CD4-positive, alpha-beta T cell treated with Interferon gamma for 1 hour (primary cell): ENCODE measurements at regions not wholly inside any gene's neighbourhood (a gene's known extent, or its start where the extent isn't known, plus 50 kb on each side); places are given as distances from the start of the nearest gene placed in this dataset.
"Not testable (repeated sequence)": the region's sequence is repeated elsewhere in the genome, so short reads cannot be mapped to it uniquely, and the experiment has no call there.

Source experiments
- DNase-seq: peaks from one replicate; pipeline ENCODE4 v3.0.0-alpha.2; 2020

DNA sequence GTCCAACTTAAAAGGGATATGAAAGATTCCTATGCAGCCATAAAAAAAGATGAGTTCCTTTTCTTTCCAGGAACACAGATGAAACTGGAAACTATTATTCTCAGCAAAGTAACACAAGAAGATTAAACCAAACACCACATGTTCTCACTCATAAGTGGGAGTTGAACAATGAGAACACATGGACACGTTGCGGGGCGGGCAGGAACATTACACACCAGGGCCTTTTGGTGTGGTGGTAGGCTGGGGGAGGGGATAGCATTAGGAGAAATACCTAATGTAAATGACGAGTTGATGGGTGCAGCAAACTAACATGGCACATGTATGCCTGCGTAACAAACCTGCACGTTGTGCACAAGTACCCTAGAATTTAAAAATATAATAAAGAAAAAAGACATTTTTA, 516.1 kb downstream of the LRRC70 start:
- DNase-seq: no peak

DNA sequence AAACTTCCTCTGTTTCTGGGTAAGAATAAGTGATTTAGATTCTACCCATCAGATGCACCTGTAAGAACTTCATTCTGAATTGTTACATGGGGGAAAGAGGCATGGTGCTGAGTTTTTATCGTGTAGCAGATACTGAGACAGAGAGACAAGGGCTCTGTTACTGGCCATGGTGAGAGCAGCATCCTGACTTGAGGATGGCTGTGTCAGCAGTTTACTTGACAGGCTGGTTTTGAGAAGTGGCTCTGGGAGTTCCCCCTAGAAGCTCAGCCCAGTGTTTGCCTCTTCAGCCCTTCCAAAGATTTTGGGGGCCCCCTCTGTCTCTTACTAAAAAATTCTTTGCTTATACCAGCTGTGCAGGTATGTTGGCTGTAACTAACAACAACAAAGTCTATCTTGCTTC, 510.5 kb downstream of the LRRC70 start:
- no peak for DNase-seq

- DNase-seq: no peak
Observed at GRCh38 chr5:63085561-63085960, 506.9 kb downstream of the LRRC70 start.

DNA sequence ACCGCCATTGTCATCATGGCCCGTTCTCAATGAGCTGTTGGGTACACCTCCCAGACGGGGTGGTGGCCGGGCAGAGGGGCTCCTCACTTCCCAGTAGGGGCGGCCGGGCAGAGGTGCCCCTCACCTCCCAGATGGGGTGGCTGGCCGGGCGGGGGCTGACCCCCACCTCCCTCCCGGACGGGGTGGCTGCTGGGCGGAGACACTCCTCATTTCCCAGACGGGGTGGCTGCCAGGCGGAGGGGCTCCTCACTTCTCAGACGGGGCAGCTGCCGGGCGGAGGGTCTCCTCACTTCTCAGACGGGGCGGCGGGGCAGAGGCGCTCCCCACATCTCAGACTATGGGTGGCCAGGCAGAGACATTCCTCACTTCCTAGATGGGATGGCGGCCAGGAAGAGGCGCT, 505.1 kb downstream of the LRRC70 start:
- not testable (repeated sequence) for DNase-seq

GRCh38 chr5:63081402-63081801, 502.8 kb downstream of the LRRC70 start:
- DNase-seq: no peak

- no peak for DNase-seq
Observed at GRCh38 chr5:63070001-63070400, 491.4 kb downstream of the LRRC70 start.

GRCh38 chr5:63055421-63055820, 476.8 kb downstream of the LRRC70 start:
- DNase-seq: no peak

DNA sequence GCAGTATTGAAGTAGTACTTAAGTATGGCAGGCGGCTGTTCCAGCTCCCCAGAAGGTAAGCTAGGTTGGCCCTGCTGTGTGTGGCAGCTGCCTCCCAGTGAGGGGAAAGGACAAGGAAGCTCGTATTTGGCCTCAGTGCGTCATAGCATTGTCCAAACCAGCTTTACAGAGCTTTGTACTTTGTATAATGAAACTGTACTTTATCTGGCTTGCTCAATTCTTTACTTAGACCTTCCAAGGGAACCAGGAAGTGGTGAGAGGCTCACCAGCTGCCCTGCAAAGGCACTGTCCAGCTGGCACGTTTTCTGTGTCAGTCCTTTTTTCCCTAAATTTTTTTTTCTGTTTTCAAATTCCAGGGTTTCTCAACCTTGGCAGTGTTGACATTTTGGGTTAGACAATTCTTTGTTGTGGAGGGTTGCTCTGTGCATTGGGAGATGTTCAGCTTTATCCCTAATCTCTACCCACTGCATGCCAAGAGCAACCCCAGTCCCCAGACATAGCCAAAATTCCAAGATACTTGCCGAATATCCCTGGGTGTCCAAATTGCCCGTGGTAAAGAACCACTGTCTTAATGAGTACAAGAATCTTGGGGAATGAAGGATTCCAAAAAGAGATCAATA, 474.5 kb downstream of the LRRC70 start:
- DNase-seq: no peak

DNA sequence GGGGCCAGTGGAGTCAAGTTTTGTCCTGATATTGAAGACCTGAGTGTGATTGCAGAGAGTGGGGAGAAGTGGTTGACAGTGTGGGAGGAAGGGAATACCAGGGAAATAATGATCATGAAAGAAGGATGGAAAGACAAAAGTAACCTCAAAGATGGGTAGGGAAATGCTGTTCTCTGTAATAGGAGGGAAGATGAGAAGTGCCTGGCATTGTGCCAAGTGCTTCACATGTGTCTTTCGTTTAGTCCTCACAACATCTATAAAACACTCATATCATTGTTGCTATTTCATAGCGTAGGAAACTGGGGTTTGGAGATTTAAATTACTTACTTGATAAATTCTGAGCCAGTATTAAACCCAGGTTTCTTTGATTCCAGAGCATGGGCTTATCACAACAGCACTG, 472.3 kb downstream of the LRRC70 start:
- DNase-seq: no peak

DNA sequence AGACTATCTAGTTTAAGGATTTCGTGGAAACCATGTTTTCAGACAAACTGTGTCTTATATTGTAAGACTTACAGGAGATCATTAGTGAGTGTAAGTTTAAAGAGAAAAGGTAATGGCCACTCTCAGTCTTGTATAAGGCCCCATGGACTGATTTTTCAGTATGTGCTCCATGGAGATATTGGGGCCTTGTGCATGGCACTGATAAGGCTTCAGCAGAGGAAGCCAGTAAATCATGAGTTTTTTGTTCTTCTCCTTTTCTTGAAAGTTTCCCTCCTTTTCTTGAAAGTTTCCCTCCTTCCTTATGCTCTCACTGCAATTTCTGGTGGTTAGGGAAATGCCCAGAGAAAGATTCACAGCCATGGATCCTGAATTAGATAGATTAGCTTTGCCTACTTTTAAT, 471.3 kb downstream of the LRRC70 start:
- DNase-seq: no peak

- no peak for DNase-seq
Observed at GRCh38 chr5:63043792-63044191, 465.2 kb downstream of the LRRC70 start.

DNA sequence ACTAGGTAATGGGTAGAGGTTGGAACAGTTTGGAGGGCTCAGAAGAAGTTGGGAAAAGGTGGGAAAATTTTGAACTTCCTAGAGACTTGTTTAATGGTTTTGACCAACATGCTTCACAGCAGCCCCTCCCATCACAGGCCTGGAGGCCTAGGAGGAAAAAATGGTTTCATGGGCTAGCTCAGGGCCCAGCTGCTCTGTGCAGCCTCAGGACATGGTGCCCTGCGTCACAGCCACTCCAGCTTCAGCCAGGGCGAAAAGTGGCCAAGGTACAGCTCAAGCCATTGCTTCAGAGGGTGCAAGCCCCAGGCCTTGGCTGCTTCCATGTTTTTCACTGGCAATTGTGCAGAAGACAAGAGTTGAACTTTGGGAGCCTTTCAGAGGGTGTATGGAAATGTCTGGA, 453.7 kb downstream of the LRRC70 start:
- DNase-seq: no peak

GRCh38 chr5:63029891-63030290, 451.3 kb downstream of the LRRC70 start:
- no peak for DNase-seq

- no peak for DNase-seq
Observed at GRCh38 chr5:63025679-63026078, 447.1 kb downstream of the LRRC70 start.

DNA sequence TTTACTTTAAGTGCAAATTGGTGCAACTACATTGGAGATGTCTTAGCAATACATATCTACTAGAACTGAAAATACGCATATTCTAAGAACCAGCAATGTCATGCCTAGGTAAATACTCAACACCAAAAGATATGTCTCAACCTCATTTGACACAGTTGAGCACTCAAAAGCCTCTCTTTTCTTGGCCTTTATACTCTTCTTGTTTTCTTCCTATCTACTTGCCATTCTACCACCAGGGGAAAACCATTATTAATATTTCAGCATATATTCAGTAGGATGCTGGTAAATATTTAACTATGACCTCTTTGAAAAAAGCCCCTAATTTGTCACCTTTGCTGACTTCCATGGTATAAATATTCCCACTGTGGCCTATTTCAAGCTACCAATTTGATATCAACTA, 443.8 kb downstream of the LRRC70 start:
- no peak for DNase-seq

DNA sequence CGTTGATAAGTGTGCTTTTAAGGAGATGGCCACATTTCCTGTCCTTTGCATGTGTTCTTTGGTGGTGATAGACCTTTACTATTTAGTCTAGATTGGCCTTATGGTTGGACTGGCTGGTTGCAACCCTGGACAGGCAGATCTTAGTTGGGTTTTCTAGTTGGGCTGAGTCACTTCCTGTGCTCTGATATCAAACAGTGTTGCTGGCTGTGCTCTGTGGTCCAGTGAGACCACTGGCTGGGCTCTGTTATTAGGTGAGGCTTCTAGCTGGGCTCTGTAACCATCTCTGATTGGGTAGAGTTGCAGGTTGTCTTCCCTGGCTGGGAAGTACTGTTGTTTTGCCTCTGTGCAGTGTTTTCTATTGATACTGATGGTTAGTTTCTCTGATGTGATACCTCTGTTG, 432.5 kb downstream of the LRRC70 start:
- DNase-seq: no peak

- no peak for DNase-seq
Observed at GRCh38 chr5:63008195-63008594, 429.6 kb downstream of the LRRC70 start.

DNA sequence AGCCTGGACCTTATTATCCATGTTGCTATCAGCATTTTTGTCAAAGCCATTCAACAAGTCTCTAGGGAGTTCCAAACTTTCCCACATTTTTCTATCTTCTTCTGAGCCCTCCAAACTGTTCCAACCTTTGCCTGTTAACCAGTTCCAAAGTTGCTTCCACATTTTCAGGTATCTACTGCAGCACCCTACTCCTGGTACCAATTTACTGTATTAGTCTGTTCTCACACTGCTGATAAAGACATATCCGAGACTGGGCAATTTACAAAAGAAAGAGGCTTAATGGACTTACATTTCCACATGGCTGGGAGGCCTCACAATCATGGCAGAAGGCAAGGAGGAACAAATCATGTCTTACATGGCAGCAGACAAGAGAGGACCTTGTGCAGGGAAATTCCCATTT, 416.2 kb downstream of the LRRC70 start:
- not testable (repeated sequence) for DNase-seq

DNA sequence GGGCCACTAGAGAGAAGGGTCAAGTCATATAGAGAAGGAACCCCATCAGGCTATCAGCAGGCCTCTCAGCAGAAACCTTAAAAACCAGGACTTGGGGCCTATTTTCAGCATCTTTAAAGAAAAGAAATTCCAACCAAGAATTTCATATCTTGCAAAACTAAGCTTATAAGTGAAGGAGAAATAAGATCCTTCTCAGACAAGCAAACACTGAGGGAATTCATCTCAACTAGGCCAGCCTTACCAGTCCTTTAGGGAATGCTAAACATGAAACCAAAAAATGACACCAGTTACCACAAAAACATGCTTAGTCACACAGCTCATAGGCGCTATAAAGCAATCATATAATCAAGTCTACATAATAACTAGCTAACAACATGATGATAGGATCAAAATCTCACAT, 407.1 kb downstream of the LRRC70 start:
- DNase-seq: no peak

DNA sequence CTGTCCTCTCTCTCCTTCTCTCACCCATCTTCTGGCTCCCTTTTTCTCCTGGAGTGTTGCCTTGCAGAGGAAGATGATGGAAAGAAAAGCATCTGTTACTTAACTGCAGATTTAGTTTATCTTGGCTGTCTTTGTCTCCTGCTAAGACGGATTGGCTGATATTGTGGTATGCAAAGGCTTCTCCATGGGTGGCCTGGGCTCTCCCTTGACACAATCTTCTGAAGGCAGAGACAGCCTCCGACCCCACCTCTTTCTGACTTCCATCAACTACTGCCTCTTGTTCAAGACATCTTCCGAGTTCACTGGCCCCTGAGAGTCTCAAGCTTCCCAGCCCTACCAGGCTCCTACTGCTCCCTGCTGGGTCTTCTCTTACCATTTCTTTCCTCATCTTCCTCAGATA, 403.7 kb downstream of the LRRC70 start:
- DNase-seq: no peak

- no peak for DNase-seq
Observed at GRCh38 chr5:62980884-62981283, 402.3 kb downstream of the LRRC70 start.

- DNase-seq: no peak
Observed at GRCh38 chr5:62979472-62979871, 400.9 kb downstream of the LRRC70 start.

DNA sequence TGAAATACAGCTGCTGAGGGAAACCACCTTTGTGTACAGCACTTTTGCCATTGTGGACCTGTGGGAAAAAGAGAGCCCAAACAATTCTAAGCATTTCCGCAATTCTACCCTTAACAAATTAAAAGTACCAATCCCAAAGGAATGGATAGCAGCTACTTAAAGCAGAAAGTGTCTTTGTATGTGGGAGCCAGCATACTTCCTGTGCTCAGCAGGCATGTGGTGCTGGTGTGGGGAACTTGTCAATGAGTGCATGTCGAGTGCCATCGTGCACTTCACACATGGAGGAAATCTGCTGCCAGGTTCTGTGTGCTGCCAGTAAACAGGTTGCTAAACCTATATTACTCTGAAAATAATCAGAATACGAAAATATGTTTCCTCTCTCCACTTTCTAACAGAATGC, 399.0 kb downstream of the LRRC70 start:
- no peak for DNase-seq

GRCh38 chr5:62974623-62975022, 396.0 kb downstream of the LRRC70 start:
- no peak for DNase-seq

DNA sequence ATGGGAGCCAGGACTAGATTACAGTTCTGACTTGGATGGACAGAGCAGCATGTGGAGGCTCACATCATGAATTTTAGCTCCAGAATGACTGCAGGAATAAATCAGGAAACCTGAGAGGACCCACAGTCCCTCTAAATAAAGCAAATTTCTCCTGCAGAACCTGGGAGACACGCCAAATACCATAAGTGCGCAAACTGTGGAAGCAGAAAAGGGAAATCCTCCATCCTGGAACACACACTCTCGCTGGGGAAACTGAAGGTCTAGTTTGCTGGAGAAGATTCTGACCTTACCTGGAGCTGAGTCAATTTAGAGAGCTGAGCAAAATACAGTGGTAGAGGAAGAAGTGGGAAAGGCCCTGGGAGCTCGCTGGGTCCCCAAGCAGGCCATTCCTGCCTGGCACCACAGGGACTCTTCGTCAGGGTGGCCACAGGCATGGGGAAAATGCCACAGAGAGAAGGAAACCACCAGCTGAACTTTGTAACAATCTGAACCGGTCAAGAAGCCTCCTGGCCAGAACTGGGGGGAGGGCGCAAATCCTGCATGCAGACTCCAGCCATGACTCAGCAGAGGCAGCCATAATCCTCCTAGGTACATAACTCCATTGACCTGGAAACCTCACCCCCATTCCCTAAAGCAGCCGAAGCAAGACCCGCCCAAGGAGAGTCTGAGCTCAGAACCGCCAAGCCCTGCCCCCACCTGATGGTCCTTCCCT, 390.9 kb downstream of the LRRC70 start:
- no peak for DNase-seq
